ENCODE measurements at regions not wholly inside any gene's neighbourhood (a gene's known extent, or its start where the extent isn't known, plus 50 kb on each side); places are given as distances from the start of the nearest gene placed in this dataset.
"Not testable (repeated sequence)": the region's sequence is repeated elsewhere in the genome, so short reads cannot be mapped to it uniquely, and the experiment has no call there.

DNA sequence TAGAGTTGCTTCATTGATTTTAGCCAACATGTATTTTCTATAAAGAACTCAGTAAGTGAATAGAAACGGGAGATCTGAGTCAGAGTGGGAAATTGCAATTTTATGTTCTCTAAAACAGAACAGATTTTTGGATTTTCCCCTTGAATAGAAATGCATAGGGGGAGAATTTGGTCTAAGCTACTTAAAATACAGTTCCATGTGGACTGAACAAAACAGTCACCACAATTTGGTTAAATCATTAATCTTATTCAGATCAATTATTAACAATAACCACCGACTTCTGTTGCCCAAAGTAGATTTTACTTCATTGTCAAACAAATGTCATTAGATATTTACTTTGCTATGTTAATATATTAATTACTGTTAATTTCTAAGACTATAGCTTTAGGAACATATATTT, 107.7 kb downstream of the SCG2 start:
- no peak overlapping the region for H3K4me3 ChIP-seq (ENCODE audit: low read depth, low read length)
- TF ChIP-seq, protein P1, sequence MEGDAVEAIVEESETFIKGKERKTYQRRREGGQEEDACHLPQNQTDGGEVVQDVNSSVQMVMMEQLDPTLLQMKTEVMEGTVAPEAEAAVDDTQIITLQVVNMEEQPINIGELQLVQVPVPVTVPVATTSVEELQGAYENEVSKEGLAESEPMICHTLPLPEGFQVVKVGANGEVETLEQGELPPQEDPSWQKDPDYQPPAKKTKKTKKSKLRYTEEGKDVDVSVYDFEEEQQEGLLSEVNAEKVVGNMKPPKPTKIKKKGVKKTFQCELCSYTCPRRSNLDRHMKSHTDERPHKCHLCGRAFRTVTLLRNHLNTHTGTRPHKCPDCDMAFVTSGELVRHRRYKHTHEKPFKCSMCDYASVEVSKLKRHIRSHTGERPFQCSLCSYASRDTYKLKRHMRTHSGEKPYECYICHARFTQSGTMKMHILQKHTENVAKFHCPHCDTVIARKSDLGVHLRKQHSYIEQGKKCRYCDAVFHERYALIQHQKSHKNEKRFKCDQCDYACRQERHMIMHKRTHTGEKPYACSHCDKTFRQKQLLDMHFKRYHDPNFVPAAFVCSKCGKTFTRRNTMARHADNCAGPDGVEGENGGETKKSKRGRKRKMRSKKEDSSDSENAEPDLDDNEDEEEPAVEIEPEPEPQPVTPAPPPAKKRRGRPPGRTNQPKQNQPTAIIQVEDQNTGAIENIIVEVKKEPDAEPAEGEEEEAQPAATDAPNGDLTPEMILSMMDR (IDR thresholded peaks at IDR 0.05; ENCODE audit: low read depth, low read length, missing control alignments) = no peak
- no peak for DNase-seq (ENCODE audit: low read depth)

DNA sequence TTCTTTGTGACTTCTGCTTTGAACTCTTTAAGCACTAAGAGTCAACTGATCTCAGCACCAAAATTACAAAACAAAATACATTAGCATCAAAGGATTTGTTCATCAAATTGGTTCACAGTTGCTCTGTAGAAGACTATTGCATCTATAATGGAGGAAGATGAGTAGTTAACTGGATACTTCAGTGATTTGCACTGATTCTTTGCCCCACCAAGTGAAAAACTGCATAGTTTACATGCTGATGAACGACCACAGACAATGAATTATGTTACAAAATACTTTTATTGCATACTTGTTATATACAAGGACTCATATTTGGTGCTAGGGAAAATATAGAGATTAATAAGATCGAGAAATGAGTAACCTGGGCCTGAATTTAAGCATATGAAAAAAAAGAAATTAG, 107.2 kb downstream of the SCG2 start:
- no peak for DNase-seq (ENCODE audit: low read depth)

DNA sequence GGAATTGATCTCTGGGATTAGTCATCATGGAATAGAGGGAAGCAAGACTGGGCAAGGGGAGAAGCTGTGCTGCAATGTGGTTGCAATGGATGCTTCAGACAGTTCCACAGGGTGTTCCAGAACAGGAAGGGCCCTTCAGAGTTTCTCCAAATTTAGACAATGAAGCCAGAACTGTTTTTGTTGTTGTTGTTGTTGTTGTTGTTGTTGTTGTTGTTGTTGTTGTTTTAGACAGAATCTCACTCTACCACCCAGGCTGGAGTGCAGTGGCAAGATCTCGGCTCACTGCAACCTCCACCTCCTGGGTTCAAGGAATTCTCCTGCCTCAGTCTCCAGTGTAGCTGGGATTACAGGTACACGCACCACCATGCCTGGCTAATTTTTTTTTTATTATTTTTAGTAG, 105.3 kb downstream of the SCG2 start:
- DNase-seq (ENCODE audit: low read depth); H3K4me3 ChIP-seq (ENCODE audit: low read depth, low read length): not testable (repeated sequence)

More for the DNA sequence above, 107.2 kb downstream of the SCG2 start:
- H3K4me3 ChIP-seq (ENCODE audit: low read depth, low read length) = no peak overlapping the region
- TF ChIP-seq, protein P1 (IDR thresholded peaks at IDR 0.05; ENCODE audit: low read depth, low read length, missing control alignments) = no peak

DNA sequence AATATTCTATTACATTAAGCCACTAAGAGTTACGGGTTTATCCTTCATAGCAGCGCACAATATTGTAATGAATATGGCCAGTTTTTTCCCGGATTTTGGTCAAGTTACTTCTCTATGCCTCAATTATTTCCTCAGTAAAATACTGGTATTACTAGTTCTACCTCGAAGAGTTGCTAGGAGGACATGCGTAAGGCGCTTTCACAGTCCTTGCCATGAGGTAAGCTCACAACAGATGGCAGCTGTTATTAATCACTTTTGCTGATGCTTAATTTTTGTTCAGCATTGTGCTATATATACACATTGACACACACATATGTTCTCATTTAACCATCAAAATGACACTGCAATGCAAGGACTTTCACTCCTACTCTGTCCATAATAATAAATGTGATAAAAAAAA, 101.5 kb downstream of the SCG2 start:
- H3K4me3 ChIP-seq (ENCODE audit: low read depth, low read length) = no peak overlapping the region
- no peak for DNase-seq (ENCODE audit: low read depth)
- TF ChIP-seq, protein P1 (IDR thresholded peaks at IDR 0.05; ENCODE audit: low read depth, low read length, missing control alignments) = no peak

DNA sequence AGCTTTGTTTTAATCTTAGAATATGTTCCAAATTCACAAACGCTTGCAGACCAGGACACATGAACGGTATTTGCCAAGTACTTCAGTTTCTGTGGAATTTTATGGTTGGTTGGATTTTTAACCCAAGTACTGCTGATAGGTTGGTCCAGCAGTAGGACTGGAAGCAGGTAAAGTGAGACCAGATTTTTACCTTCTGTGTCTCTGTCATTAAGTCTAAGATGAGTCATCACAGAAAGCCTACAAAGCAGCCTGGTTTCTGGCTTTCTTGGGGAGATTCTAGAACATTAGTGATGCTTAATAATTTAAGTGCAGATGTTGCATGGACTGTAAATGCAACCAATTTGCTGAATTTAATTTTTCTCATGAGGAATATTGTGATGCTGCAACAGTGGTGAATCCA, 100.5 kb downstream of the SCG2 start:
- no peak overlapping the region for H3K4me3 ChIP-seq (ENCODE audit: low read depth, low read length)
- TF ChIP-seq, protein P1 (IDR thresholded peaks at IDR 0.05; ENCODE audit: low read depth, low read length, missing control alignments) = no peak
- no peak for DNase-seq (ENCODE audit: low read depth)

DNA sequence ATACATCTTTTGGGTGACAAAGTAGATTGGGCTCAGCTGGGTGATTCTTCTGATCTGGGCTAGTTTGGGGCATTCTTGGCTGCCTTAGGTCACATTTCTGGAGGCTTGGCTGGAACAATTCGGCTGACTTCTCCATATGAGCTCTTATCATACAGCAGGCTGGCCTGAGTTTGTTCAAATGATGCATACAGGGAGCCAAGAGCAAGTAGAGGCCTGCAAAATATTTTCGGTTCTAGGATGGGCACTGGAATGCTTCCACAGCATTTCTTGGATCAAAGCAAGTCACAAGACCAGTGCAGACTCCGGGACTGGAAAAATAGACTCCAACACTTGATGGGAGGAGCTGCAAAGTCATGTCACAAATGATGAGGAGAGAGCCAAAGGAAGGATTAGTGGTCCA, 98.4 kb downstream of the SCG2 start:
- TF ChIP-seq, protein P1 (IDR thresholded peaks at IDR 0.05; ENCODE audit: low read depth, low read length, missing control alignments) = no peak
- no peak overlapping the region for H3K4me3 ChIP-seq (ENCODE audit: low read depth, low read length)
- DNase-seq (ENCODE audit: low read depth) = no peak

DNA sequence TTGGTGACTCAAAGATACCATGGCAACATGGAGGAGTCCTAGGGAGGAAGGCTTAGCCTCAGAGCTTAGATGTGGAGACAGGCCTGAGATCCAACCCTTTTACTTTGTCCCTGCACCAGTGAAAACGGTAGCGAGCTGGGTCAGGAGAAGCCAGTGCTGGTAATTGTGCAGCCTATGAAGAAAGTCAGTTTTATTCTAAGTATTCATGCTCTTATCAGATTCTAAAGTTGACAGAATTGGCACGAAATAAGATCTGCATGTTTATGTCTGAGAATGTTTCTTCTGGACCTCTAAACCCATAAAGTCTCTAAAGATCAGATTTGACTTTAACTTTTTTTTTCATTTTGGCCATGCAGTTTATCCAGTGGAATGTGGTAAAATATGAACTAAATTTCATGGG, 93.8 kb downstream of the SCG2 start:
- H3K4me3 ChIP-seq (ENCODE audit: low read depth, low read length) = no peak overlapping the region
- no peak for DNase-seq (ENCODE audit: low read depth)
- TF ChIP-seq, protein P1 (IDR thresholded peaks at IDR 0.05; ENCODE audit: low read depth, low read length, missing control alignments) = no peak

DNA sequence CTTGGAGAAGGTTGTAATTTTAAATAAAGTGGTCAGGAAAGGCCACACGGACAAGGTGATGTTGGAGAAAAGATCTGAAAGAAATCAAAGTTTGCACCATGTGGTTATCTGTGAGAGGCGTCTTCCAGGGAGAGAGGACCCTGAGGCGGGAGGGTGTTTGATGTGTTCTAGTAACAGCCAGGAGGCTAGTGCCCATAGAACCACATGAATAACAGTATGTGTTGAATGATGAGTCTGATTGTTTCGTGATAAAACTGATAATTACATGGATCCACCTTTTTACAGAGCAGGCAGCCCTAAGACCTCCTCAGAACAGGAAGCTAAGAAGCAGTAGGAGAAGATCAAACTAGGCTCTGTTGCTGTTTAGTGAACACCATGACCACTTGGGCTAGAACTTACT, 91.4 kb downstream of the SCG2 start:
- no peak overlapping the region for H3K4me3 ChIP-seq (ENCODE audit: low read depth, low read length)
- no peak for DNase-seq (ENCODE audit: low read depth)
- TF ChIP-seq, protein P1 (IDR thresholded peaks at IDR 0.05; ENCODE audit: low read depth, low read length, missing control alignments) = no peak

Measured in GM12864 (cell line).